A549 (cell line): ENCODE measurements at regions not wholly inside any gene's neighbourhood (a gene's known extent, or its start where the extent isn't known, plus 50 kb on each side); places are given as distances from the start of the nearest gene placed in this dataset.

ENCODE experiments used
- ATAC-seq, 2 experiments: fragments of 200-7000 bp in 1 of 2; fragments of >200 bp in 1 of 2; cut with Nextera tagmentation in 1 of 2; cut with Tn5 transposase in 1 of 2; 3 replicates each; pipeline versions ENCODE4 v1.8.0 to v1.9.1; 2018 to 2020; ENCODE audit warnings: mild to moderate bottlenecking in 1 of 2, moderate library complexity in 1 of 2
- CTCF ChIA-PET: fragments of 300-600 bp; sonication (Branson Sonifier 250); formaldehyde crosslinking; extraction: SDS; loops from one replicate; lab custom pipeline; 2021; ENCODE audit warnings: antibody characterized with exemption, inconsistent platforms; lab: Yijun Ruan, JAX
- POLR2A ChIA-PET: fragments of 350-600 bp; formaldehyde crosslinking; extraction: SDS; loops from one replicate; lab custom pipeline; 2021; ENCODE audit warnings: antibody characterized with exemption, inconsistent platforms; lab: Yijun Ruan, JAX
- DNase-seq, 2 experiments: peaks; one replicate each; pipeline versions ENCODE4 v3.0.0 to v3.0.0-alpha.2; 2011 to 2016; ENCODE audit warnings: low read depth in 1 of 2, low spot score in 1 of 2
- FAIRE-seq: peaks from 2 replicates; lab custom pipeline; 2011; peaks lifted over from hg19 to GRCh38; lab: Jason Lieb, UNC
- H3K27ac ChIP-seq, 2 experiments: fragments of >200 bp; sonication (Bioruptor Twin); formaldehyde crosslinking; 3 replicates each; pipeline ENCODE4 v1.5.1; 2016 to 2017
- H3K4me1 ChIP-seq: fragments of >200 bp; sonication (Bioruptor Twin); formaldehyde crosslinking; 3 replicates; pipeline ENCODE4 v1.6.1; 2016
- H3K4me2 ChIP-seq: fragments of >200 bp; sonication (Bioruptor Twin); formaldehyde crosslinking; 3 replicates; pipeline ENCODE4 v1.6.1; 2016
- H3K4me3 ChIP-seq: fragments of >200 bp; sonication (Bioruptor Twin); formaldehyde crosslinking; 3 replicates; pipeline ENCODE4 v1.5.1; 2016
- H3K9me3 ChIP-seq: fragments of >200 bp; sonication (Bioruptor Twin); formaldehyde crosslinking; 3 replicates; pipeline ENCODE4 v1.6.1; 2016
- ATOH8 ChIP-seq: fragments of 250-450 bp; sonication (Bioruptor Pico); IDR thresholded peaks from 2 replicates; pipeline ENCODE4 v1.5.0; 2020; ENCODE audit warnings: low read depth, mild to moderate bottlenecking, moderate library complexity
- BCL3 ChIP-seq: fragments of >200 bp; sonication (Bioruptor Twin); formaldehyde crosslinking; IDR thresholded peaks from 3 replicates; pipeline ENCODE4 v1.6.1; 2016
- CBX2 ChIP-seq: fragments of 200-600 bp; sonication (generic); IDR thresholded peaks from 2 replicates; pipeline ENCODE4 v1.6.1; 2016; ENCODE audit warnings: low read depth, mild to moderate bottlenecking, borderline replicate concordance
- CEBPB ChIP-seq, 2 experiments: fragments of >200 bp in 1 of 2; sonication (Bioruptor Twin) in 1 of 2; formaldehyde crosslinking in 1 of 2; IDR thresholded peaks; 2 replicates each; pipeline ENCODE4 v1.6.1; 2012 to 2016
- CHD4 ChIP-seq: fragments of 200-600 bp; sonication (generic); IDR thresholded peaks from 2 replicates; pipeline ENCODE4 v1.6.1; 2016; ENCODE audit warnings: antibody characterized with exemption, mild to moderate bottlenecking, borderline replicate concordance
- EHF ChIP-seq: fragments of 250-450 bp; sonication (Bioruptor Pico); IDR thresholded peaks from 2 replicates; pipeline ENCODE4 v1.5.0; 2020; ENCODE audit warnings: mild to moderate bottlenecking
- ELK1 ChIP-seq: fragments of 150-350 bp; IDR thresholded peaks from 2 replicates; pipeline ENCODE4 v1.6.1; 2014; ENCODE audit warnings: low read depth, mild to moderate bottlenecking, low read length
- EP300 ChIP-seq, 2 experiments: fragments of >200 bp; sonication (Bioruptor Twin); formaldehyde crosslinking; IDR thresholded peaks; 2 replicates in 1 of 2; 3 replicates in 1 of 2; pipeline ENCODE4 v1.6.1; 2016 to 2017
- FOSL2 ChIP-seq, 2 experiments: fragments of 450-650 bp in 1 of 2; fragments of >200 bp in 1 of 2; sonication (Bioruptor Twin) in 1 of 2; formaldehyde crosslinking; IDR thresholded peaks; 2 replicates each; pipeline versions ENCODE4 v1.5.0 to v1.6.1; 2016 to 2020; ENCODE audit warnings: mild to moderate bottlenecking in 1 of 2, moderate library complexity in 1 of 2
- GATA3 ChIP-seq: IDR thresholded peaks from 2 replicates; pipeline ENCODE4 v1.6.1; 2012; ENCODE audit warnings: borderline replicate concordance
- HDAC2 ChIP-seq: fragments of 200-600 bp; sonication (generic); IDR thresholded peaks from 2 replicates; pipeline ENCODE4 v1.6.1; 2016
- HOXB5 ChIP-seq: fragments of 250-450 bp; sonication (Bioruptor Pico); IDR thresholded peaks from 2 replicates; pipeline ENCODE4 v1.5.0; 2020; ENCODE audit warnings: mild to moderate bottlenecking, moderate library complexity
- JUN ChIP-seq, 2 experiments: fragments of >200 bp; sonication (Bioruptor Twin); formaldehyde crosslinking; IDR thresholded peaks; 2 replicates in 1 of 2; 3 replicates in 1 of 2; pipeline ENCODE4 v1.6.1; 2016 to 2017
- KDM1A ChIP-seq: fragments of 200-600 bp; sonication (generic); IDR thresholded peaks from 2 replicates; pipeline ENCODE4 v1.6.1; 2016; ENCODE audit warnings: low read depth, mild to moderate bottlenecking
- MAZ ChIP-seq: fragments of 150-350 bp; IDR thresholded peaks from 2 replicates; pipeline ENCODE4 v1.6.1; 2014; ENCODE audit warnings: antibody characterized with exemption, low read depth, low read length, borderline replicate concordance
- MYC ChIP-seq: IDR thresholded peaks from 2 replicates; pipeline ENCODE4 v1.6.1; 2012; ENCODE audit warnings: mild to moderate bottlenecking, inconsistent platforms, low read length, improper control_type of control experiment, borderline replicate concordance
- NFE2L2 ChIP-seq: fragments of 150-350 bp; conservative IDR thresholded peaks from 2 replicates; pipeline ENCODE4 v1.6.1; 2014; ENCODE audit warnings: low read length
- NPAS2 ChIP-seq: fragments of 250-450 bp; sonication (Bioruptor Pico); IDR thresholded peaks from 2 replicates; pipeline ENCODE4 v1.8.0; 2022; ENCODE audit warnings: mild to moderate bottlenecking, moderate library complexity, borderline replicate concordance
- POLR2AphosphoS2 ChIP-seq: conservative IDR thresholded peaks from 2 replicates; pipeline ENCODE4 v1.6.1; 2012; ENCODE audit warnings: low read length, improper control_type of control experiment, inconsistent platforms
- RAD21 ChIP-seq, 2 experiments: fragments of >200 bp in 1 of 2; sonication (Bioruptor Twin) in 1 of 2; formaldehyde crosslinking in 1 of 2; IDR thresholded peaks in 1 of 2; conservative IDR thresholded peaks in 1 of 2; 2 replicates in 1 of 2; 3 replicates in 1 of 2; pipeline ENCODE4 v1.6.1; 2012 to 2018; ENCODE audit warnings: inconsistent platforms in 1 of 2
- RARB ChIP-seq: fragments of 250-450 bp; sonication (Bioruptor Pico); IDR thresholded peaks from 2 replicates; pipeline ENCODE4 v1.8.0; 2021; ENCODE audit warnings: mild to moderate bottlenecking, moderate library complexity
- RNF2 ChIP-seq: fragments of 200-600 bp; sonication (generic); IDR thresholded peaks from 2 replicates; pipeline ENCODE4 v1.6.1; 2016; ENCODE audit warnings: low read depth, mild to moderate bottlenecking, antibody characterized with exemption, moderate library complexity, borderline replicate concordance
- SREBF2 ChIP-seq: fragments of 450-650 bp; IDR thresholded peaks from 2 replicates; pipeline ENCODE4 v1.6.1; 2014; ENCODE audit warnings: mild to moderate bottlenecking, moderate library complexity
- TFCP2L1 ChIP-seq: fragments of 250-450 bp; sonication (Bioruptor Pico); IDR thresholded peaks from 2 replicates; pipeline ENCODE4 v1.5.0; 2021; ENCODE audit warnings: mild to moderate bottlenecking
- USF2 ChIP-seq: fragments of 450-650 bp; IDR thresholded peaks from 2 replicates; pipeline ENCODE4 v1.6.1; 2014; ENCODE audit warnings: antibody characterized with exemption
- ZC3H11A ChIP-seq: fragments of 450-650 bp; IDR thresholded peaks from 2 replicates; pipeline ENCODE4 v1.6.1; 2014; ENCODE audit warnings: antibody characterized with exemption, mild to moderate bottlenecking
- ZSCAN20 ChIP-seq: fragments of 250-450 bp; sonication (Bioruptor Pico); IDR thresholded peaks from 2 replicates; pipeline ENCODE4 v1.8.0; 2022; ENCODE audit warnings: mild to moderate bottlenecking, moderate library complexity
- TF ChIP-seq, protein P1 (sequence below): IDR thresholded peaks from 2 replicates; pipeline ENCODE4 v1.6.1; 2012; ENCODE audit warnings: low read depth, borderline replicate concordance

GRCh38 chr6:73901986-73902385 lies 206.0 kb downstream of the CD109 start:
- no peak overlapping the region for H3K4me2 ChIP-seq
- TF ChIP-seq ATOH8 (CRISPR knock-in tag) (no peak), EHF (CRISPR knock-in tag) (no peak), CHD4 (no peak), EP300 (IDR thresholded peaks at IDR 0.05) (no peak), TFCP2L1 (no peak), MAZ (no peak), USF2 (no peak), RNF2 (no peak), ZC3H11A (no peak), NPAS2 (CRISPR knock-in tag) (no peak), JUN (IDR thresholded peaks at IDR 0.05) (no peak), FOSL2 (IDR thresholded peaks at IDR 0.05) (no peak), FOSL2 (CRISPR knock-in tag; IDR thresholded peaks at IDR 0.05) (no peak), ELK1 (no peak), SREBF2 (no peak), KDM1A (no peak), POLR2AphosphoS2 (no peak), HDAC2 (no peak)
- DNase-seq, result no peak
- H3K9me3 ChIP-seq, result no peaks in the 10 kb centered on the region
- CTCF ChIA-PET, result no interaction called here
- POLR2A ChIA-PET, result no interaction called here
- no peak overlapping the region for H3K4me3 ChIP-seq
- H3K4me1 ChIP-seq, result no peaks in the 10 kb centered on the region
- no peak for ATAC-seq
- no peak for FAIRE-seq
- no peak overlapping the region for H3K27ac ChIP-seq

- Histone ChIP-seq H3K4me2 (no peak overlapping the region), H3K4me3 (no peak overlapping the region), H3K9me3 (no peaks in the 10 kb centered on the region), H3K4me1 (no peaks in the 10 kb centered on the region), H3K27ac (no peak overlapping the region)
- ChIA-PET CTCF (no interaction called here), POLR2A (no interaction called here)
- DNase-seq (no peak), ATAC-seq (no peak), FAIRE-seq (no peak)
- TF ChIP-seq HOXB5 (CRISPR knock-in tag), result no peak
- TF ChIP-seq NFE2L2, result no peak
- TF ChIP-seq CBX2, result no peak
- TF ChIP-seq MYC, result no peak
- no peak for TF ChIP-seq BCL3
- no peak for TF ChIP-seq TFCP2L1
- no peak for TF ChIP-seq RAD21 (conservative IDR thresholded peaks at IDR 0.05 in 1 of 2, IDR thresholded peaks at IDR 0.05 in 1 of 2)
- TF ChIP-seq, protein P1, sequence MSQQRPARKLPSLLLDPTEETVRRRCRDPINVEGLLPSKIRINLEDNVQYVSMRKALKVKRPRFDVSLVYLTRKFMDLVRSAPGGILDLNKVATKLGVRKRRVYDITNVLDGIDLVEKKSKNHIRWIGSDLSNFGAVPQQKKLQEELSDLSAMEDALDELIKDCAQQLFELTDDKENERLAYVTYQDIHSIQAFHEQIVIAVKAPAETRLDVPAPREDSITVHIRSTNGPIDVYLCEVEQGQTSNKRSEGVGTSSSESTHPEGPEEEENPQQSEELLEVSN, result no peak
- TF ChIP-seq ZSCAN20 (CRISPR knock-in tag), result no peak
- TF ChIP-seq RARB (CRISPR knock-in tag), result no peak
- no peak for TF ChIP-seq CEBPB (IDR thresholded peaks at IDR 0.05)
- TF ChIP-seq MAZ, result no peak
- TF ChIP-seq GATA3, result no peak
- no peak for TF ChIP-seq ATOH8 (CRISPR knock-in tag)
Measured at GRCh38 chr6:73901311-73901710, 205.3 kb downstream of the CD109 start.
